ENCODE measurements at regions not wholly inside any gene's neighbourhood (a gene's known extent, or its start where the extent isn't known, plus 50 kb on each side); places are given as distances from the start of the nearest gene placed in this dataset.

DNA sequence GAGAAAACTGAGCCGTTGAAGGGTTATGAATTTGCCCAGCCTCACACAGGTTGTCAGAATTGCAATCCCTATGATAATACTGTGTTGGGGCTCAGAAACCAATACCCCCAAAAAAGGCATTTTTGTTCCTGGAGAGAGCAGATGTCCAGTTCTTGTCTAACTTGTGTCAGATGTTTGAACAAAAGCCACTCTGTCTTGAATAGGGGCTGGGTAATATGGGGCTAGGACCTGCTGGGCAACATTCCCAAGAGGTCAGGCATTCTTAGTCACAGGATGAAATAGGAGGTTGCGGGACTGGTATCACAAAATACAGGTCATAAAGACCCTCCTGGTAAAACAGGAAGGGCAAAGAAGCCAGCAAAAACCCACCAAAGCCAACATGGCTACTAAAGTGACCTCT is 482.1 kb downstream of the IPMK start:
- no peak overlapping the region for H3K4me3 ChIP-seq (ENCODE audit: low read depth, low read length)
- TF ChIP-seq, protein P1, sequence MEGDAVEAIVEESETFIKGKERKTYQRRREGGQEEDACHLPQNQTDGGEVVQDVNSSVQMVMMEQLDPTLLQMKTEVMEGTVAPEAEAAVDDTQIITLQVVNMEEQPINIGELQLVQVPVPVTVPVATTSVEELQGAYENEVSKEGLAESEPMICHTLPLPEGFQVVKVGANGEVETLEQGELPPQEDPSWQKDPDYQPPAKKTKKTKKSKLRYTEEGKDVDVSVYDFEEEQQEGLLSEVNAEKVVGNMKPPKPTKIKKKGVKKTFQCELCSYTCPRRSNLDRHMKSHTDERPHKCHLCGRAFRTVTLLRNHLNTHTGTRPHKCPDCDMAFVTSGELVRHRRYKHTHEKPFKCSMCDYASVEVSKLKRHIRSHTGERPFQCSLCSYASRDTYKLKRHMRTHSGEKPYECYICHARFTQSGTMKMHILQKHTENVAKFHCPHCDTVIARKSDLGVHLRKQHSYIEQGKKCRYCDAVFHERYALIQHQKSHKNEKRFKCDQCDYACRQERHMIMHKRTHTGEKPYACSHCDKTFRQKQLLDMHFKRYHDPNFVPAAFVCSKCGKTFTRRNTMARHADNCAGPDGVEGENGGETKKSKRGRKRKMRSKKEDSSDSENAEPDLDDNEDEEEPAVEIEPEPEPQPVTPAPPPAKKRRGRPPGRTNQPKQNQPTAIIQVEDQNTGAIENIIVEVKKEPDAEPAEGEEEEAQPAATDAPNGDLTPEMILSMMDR (IDR thresholded peaks at IDR 0.05; ENCODE audit: insufficient read depth, low read length): no peak
- DNase-seq (ENCODE audit: low read depth): no peak

DNA sequence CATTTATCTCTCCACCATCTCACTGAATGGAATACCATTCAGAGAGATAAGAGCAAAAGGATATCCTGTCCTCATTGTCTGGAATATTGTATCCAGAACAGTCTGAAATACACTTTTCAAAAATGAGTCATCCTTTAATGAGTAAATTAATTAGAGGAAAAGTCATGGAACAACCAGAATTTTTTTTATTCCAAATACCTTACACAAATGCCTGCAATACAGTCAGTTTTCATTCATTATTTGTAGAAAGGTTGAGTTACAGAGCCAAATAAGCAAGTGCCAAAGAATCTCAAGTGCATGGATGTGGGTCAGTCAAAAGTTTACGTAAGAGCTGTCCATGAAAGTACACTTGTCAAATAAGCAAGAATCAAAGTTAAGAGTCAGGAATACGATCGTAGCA is 482.6 kb downstream of the IPMK start:
- no peak overlapping the region for H3K4me3 ChIP-seq (ENCODE audit: low read depth, low read length)
- no peak for DNase-seq (ENCODE audit: low read depth)
- TF ChIP-seq, protein P1 (IDR thresholded peaks at IDR 0.05; ENCODE audit: insufficient read depth, low read length): no peak

DNA sequence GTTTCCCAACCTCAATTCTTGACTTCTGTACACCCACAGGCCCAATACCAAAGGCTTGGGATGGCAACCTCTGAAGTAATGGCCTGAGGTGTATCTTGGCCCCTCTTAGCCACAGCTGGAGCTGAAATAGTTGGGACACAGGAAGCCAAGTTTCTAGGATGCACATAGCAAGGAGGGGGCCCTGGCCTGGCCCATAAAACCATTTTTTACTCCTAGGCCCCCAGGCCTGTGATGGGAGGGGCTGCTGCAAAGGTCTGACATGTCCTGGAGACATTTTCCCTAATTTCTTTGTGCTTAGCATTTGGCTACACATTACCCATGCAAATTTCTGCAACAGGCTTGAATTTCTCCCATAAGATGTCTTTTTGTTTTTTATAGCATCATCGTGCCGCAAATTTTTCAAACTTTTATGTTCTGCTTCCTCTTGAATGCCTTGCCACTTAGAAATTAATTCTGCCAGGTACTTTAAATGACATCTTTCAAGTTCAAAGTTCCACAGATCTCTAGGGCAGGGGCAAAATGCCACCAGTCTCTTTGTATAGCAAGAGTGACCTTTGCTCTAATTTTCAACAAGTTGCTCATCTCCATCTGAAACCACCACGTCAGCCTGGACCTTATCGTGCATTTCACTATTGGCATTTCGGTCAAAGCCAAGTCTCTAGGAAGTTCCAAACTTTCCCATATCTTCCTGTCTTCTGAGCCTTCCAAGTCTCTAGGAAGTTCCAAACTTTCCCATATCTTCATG is 490.8 kb downstream of the IPMK start:
- no peak for DNase-seq (ENCODE audit: low read depth)
- H3K4me3 ChIP-seq (ENCODE audit: low read depth, low read length): no peak overlapping the region
- TF ChIP-seq, protein P1 (IDR thresholded peaks at IDR 0.05; ENCODE audit: insufficient read depth, low read length): no peak

DNA sequence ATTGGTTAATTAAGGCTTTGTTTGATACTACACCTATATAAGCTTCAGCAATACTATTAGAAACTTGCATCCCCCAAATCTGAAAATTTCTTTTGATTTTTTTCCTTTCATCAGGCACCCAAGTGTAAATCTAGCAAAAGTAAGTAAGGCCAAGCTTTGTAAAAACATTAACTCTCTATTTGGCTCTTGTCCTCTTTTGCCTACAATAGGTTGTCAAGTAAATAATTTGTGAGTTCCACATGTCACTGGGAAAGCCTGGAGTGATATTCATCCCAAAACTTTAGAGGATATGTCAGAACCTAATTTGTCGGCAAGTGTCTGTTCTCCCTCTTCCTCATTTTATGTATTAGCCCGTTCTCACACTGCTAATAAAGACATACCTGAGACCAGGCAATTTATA is 492.4 kb downstream of the IPMK start:
- DNase-seq (ENCODE audit: low read depth): no peak
- no peak overlapping the region for H3K4me3 ChIP-seq (ENCODE audit: low read depth, low read length)
- TF ChIP-seq, protein P1 (IDR thresholded peaks at IDR 0.05; ENCODE audit: insufficient read depth, low read length): no peak

DNA sequence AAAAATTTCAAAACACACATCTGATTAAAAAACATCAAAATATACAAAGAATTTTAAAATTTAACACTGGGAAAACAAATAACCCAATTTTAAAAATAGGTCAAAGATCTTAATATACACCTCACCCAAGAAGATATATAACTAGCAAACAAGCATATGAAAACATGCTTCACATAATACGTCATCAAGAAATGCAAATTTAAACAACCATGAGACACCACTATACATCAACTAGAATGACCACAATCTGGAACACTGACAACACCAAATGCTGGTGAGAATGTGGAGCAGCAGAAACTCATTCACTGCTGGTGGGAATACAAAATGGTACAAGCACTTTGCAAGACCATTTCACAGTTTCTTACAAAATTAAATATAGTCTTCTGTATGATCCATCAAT is 498.4 kb downstream of the IPMK start:
- TF ChIP-seq, protein P1 (IDR thresholded peaks at IDR 0.05; ENCODE audit: insufficient read depth, low read length): no peak
- DNase-seq (ENCODE audit: low read depth): no peak
- no peak overlapping the region for H3K4me3 ChIP-seq (ENCODE audit: low read depth, low read length)

DNA sequence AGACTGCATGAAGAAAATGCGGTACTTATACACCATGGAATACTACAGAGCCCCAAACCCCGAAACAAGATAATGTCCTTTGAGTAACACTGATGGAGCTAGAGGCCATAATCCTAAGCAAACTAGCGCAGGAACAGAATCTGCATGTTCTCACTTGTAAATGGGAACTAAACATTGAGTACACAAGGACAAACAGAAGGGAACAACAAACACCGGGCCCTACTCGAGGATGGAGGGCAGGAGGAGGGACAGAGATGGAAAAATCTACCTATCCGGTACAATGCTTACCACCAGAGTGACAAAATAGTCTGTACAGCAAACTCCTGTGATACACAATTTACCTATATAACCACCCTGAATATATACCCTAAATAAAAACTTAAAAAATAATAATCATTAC is 507.9 kb downstream of the IPMK start:
- TF ChIP-seq, protein P1 (IDR thresholded peaks at IDR 0.05; ENCODE audit: insufficient read depth, low read length): no peak
- no peak overlapping the region for H3K4me3 ChIP-seq (ENCODE audit: low read depth, low read length)
- no peak for DNase-seq (ENCODE audit: low read depth)

DNA sequence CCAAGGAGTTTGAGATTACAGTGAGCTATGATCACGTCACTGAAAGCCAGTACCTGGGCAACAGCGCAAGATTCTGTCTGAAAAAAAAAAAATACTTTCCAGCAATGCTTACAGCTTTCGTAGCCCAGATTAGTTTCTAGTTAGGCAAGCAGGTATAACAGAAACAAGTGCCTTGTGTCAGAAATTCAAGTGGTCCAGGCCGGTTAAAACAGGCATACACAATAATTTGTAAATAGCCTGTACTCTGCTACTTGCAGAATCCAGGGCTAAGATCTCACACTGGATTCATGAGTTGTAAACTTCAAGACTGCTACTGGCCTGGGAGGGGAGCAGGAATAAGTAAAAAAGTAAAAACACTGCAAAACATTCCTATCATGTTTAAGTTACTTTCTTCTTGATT is 512.9 kb downstream of the IPMK start:
- TF ChIP-seq, protein P1 (IDR thresholded peaks at IDR 0.05; ENCODE audit: insufficient read depth, low read length): no peak
- H3K4me3 ChIP-seq (ENCODE audit: low read depth, low read length): no peak overlapping the region
- DNase-seq (ENCODE audit: low read depth): no peak

All from fibroblast of the aortic adventitia (primary cell).